ENCODE measurements at regions not wholly inside any gene's neighbourhood (a gene's known extent, or its start where the extent isn't known, plus 50 kb on each side); places are given as distances from the start of the nearest gene placed in this dataset.

DNA sequence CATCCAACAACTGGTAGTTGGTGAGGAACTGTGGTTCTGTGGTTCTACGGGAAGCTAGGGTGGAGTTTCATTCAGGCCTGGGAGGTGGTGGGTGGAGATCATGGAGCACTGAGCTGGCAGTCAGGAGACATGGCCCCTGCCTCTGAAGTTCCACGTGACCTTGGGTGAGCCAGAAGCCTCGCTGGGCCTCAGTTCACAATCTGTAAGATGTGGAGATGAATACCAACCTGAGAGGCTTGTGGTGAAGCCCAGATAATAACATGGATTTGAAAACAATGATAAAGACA lies 177.9 kb downstream of the MACROH2A1 start:
- Mint-ChIP-seq H3K36me3 (ENCODE audit: insufficient read depth in 1 of 3, low read depth in 3 of 3) (no peaks in the 10 kb centered on the region; a peak in 1 of 7 replicates), H3K27ac (no peak overlapping the region), H3K27me3 (ENCODE audit: low read depth) (peaks cover 35% of the 10 kb centered on the region), H3K4me1 (peaks cover 12 to 13% of the 10 kb centered on the region in 2 experiments), H3K4me3 (no peak overlapping the region), H3K9me3 (no peaks in the 10 kb centered on the region)
- Histone ChIP-seq H3K4ac (ENCODE audit: low read depth, low read length) (no peak overlapping the region), H2BK120ac (ENCODE audit: low read depth, low read length, poor library complexity, severe bottlenecking) (no peak overlapping the region), H3K23ac (ENCODE audit: insufficient read length, low read depth, low read length) (no peak overlapping the region), H3K79me2 (ENCODE audit: insufficient read depth, low read length) (no peaks in the 10 kb centered on the region; the same call in 1 of the 2 replicates), H3K4me1 (ENCODE audit: insufficient read depth, low read length) (no peaks in the 10 kb centered on the region), H4K20me1 (ENCODE audit: control insufficient read depth, insufficient read depth, insufficient read length) (no peaks in the 10 kb centered on the region), H2BK5ac (ENCODE audit: insufficient read length, low read length) (no peak overlapping the region), H2BK12ac (ENCODE audit: insufficient read length, low read depth, low read length) (no peak overlapping the region), H2BK20ac (ENCODE audit: low read depth, low read length, poor library complexity, severe bottlenecking) (no peak overlapping the region), H3K27ac (ENCODE audit: insufficient read length, low read depth, low read length) (no peak overlapping the region), H2BK15ac (ENCODE audit: low read depth, low read length) (no peak overlapping the region), H3K4me2 (ENCODE audit: insufficient read depth, insufficient read length, low read length) (no peak overlapping the region), H3K9me3 (ENCODE audit: control insufficient read depth, low read depth, low read length) (no peaks in the 10 kb centered on the region), H3K79me1 (ENCODE audit: insufficient read depth, low read depth, low read length, poor library complexity, severe bottlenecking) (no peaks in the 10 kb centered on the region), H3T11ph (ENCODE audit: low read length) (no peak overlapping the region), H3K14ac (ENCODE audit: insufficient read depth, low read length) (no peak overlapping the region), H2AFZ (ENCODE audit: low read length) (no peak overlapping the region), H3K23me2 (ENCODE audit: insufficient read length, low read depth, low read length, poor library complexity, severe bottlenecking) (no peaks in the 10 kb centered on the region), H2AK5ac (ENCODE audit: insufficient read length, low read length) (no peak overlapping the region), H3K56ac (ENCODE audit: insufficient read length, low read depth, low read length) (no peak overlapping the region), H3K9ac (ENCODE audit: extremely low read depth, insufficient read length, low read length) (no peak overlapping the region), H4K91ac (ENCODE audit: insufficient read length, low read depth, low read length) (no peak overlapping the region), H4K5ac (ENCODE audit: insufficient read length, low read depth, low read length) (no peak overlapping the region), H3K27me3 (ENCODE audit: insufficient read depth, low read length) (no peaks in the 10 kb centered on the region), H3K18ac (ENCODE audit: insufficient read length, low read depth, low read length) (no peak overlapping the region), H4K8ac (replicated peaks; ENCODE audit: insufficient read length, low read depth, low read length) (no peak overlapping the region)
- no CpG with 5 or more reads among the region's 3 CpGs for whole genome bisulfite sequencing (ENCODE audit: extremely low coverage, insufficient read length, low lambda C conversion rate)
- TF ChIP-seq, protein P1, sequence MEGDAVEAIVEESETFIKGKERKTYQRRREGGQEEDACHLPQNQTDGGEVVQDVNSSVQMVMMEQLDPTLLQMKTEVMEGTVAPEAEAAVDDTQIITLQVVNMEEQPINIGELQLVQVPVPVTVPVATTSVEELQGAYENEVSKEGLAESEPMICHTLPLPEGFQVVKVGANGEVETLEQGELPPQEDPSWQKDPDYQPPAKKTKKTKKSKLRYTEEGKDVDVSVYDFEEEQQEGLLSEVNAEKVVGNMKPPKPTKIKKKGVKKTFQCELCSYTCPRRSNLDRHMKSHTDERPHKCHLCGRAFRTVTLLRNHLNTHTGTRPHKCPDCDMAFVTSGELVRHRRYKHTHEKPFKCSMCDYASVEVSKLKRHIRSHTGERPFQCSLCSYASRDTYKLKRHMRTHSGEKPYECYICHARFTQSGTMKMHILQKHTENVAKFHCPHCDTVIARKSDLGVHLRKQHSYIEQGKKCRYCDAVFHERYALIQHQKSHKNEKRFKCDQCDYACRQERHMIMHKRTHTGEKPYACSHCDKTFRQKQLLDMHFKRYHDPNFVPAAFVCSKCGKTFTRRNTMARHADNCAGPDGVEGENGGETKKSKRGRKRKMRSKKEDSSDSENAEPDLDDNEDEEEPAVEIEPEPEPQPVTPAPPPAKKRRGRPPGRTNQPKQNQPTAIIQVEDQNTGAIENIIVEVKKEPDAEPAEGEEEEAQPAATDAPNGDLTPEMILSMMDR (conservative IDR thresholded peaks at IDR 0.05) = no peak
- DNase-seq = no peak
